HFFc6 (cell line): ENCODE measurements at regions not wholly inside any gene's neighbourhood (a gene's known extent, or its start where the extent isn't known, plus 50 kb on each side); places are given as distances from the start of the nearest gene placed in this dataset.

Experiments used
- DNase-seq: peaks from one replicate; pipeline ENCODE4 v3.0.0-alpha.2; 2018
- H3K27ac Mint-ChIP-seq: 2 replicates; pipeline ENCODE4 v1.8.0; 2020; ENCODE audit warnings: mild to moderate bottlenecking, mixed read lengths
- H3K27me3 Mint-ChIP-seq: 2 replicates; pipeline ENCODE4 v1.8.0; 2021; ENCODE audit warnings: mild to moderate bottlenecking, moderate library complexity, mixed read lengths; ENCODE audit not compliant: insufficient read depth
- H3K36me3 Mint-ChIP-seq: 2 replicates; pipeline ENCODE4 v1.8.0; 2021; ENCODE audit warnings: low read depth, mixed read lengths
- H3K4me1 Mint-ChIP-seq: 2 replicates; pipeline ENCODE4 v1.8.0; 2020; ENCODE audit warnings: low read depth, mixed read lengths
- H3K4me3 Mint-ChIP-seq: 2 replicates; pipeline ENCODE4 v1.8.0; 2020; ENCODE audit warnings: mild to moderate bottlenecking, moderate library complexity, mixed read lengths
- H3K9me3 Mint-ChIP-seq: 2 replicates; pipeline ENCODE4 v1.8.0; 2020; ENCODE audit warnings: mild to moderate bottlenecking, mixed read lengths
- CTCF ChIP-seq: fragments of 200-600 bp; sonication (generic); IDR thresholded peaks from 2 replicates; pipeline ENCODE4 v1.5.0; 2021; ENCODE audit warnings: antibody characterized with exemption, mild to moderate bottlenecking

- no peak for DNase-seq
- Mint-ChIP-seq H3K4me1 (no peaks in the 10 kb centered on the region), H3K4me3 (no peak overlapping the region), H3K27ac (no peak overlapping the region), H3K36me3 (no peaks in the 10 kb centered on the region), H3K27me3 (peaks cover 51% of the 10 kb centered on the region), H3K9me3 (no peaks in the 10 kb centered on the region)
- no peak for TF ChIP-seq CTCF
Observed at GRCh38 chr17:79365836-79366770, 244.7 kb downstream of the RBFOX3 start.

GRCh38 chr17:79365351-79365750 lies 245.5 kb downstream of the RBFOX3 start:
- Mint-ChIP-seq H3K4me1 (no peaks in the 10 kb centered on the region), H3K9me3 (no peaks in the 10 kb centered on the region), H3K36me3 (no peaks in the 10 kb centered on the region), H3K27me3 (peaks cover 58% of the 10 kb centered on the region), H3K4me3 (no peak overlapping the region), H3K27ac (no peak overlapping the region)
- TF ChIP-seq CTCF: no peak
- DNase-seq: no peak

- TF ChIP-seq CTCF: no peak
- H3K36me3 Mint-ChIP-seq: no peaks in the 10 kb centered on the region
- H3K4me1 Mint-ChIP-seq: no peaks in the 10 kb centered on the region
- H3K27ac Mint-ChIP-seq: no peak overlapping the region
- no peaks in the 10 kb centered on the region for H3K9me3 Mint-ChIP-seq
- peaks cover 56% of the 10 kb centered on the region for H3K27me3 Mint-ChIP-seq
- no peak overlapping the region for H3K4me3 Mint-ChIP-seq
- no peak for DNase-seq
Observed at GRCh38 chr17:79364315-79365094, 246.3 kb downstream of the RBFOX3 start.

GRCh38 chr17:79363552-79364275 lies 247.1 kb downstream of the RBFOX3 start:
- H3K4me3 Mint-ChIP-seq: no peak overlapping the region
- H3K27me3 Mint-ChIP-seq: peaks cover 58% of the 10 kb centered on the region
- no peaks in the 10 kb centered on the region for H3K36me3 Mint-ChIP-seq

More at GRCh38 chr17:79363552-79364275, 247.1 kb downstream of the RBFOX3 start:
- H3K9me3 Mint-ChIP-seq: no peaks in the 10 kb centered on the region
- no peak overlapping the region for H3K27ac Mint-ChIP-seq
- no peak for DNase-seq
- no peaks in the 10 kb centered on the region for H3K4me1 Mint-ChIP-seq
- no peak for TF ChIP-seq CTCF
